Endothelial cell (in vitro differentiated cells): ENCODE measurements at regions not wholly inside any gene's neighbourhood (a gene's known extent, or its start where the extent isn't known, plus 50 kb on each side); places are given as distances from the start of the nearest gene placed in this dataset.

Experiments used
- DNase-seq: peaks from one replicate; pipeline ENCODE4 v3.0.0; 2021; ENCODE audit warnings: low spot score
- H3K27ac Mint-ChIP-seq: one replicate; pipeline ENCODE4 v1.8.0; 2021; ENCODE audit warnings: mixed read lengths, inconsistent platforms; ENCODE audit not compliant: unreplicated experiment
- H3K27me3 Mint-ChIP-seq: one replicate; pipeline ENCODE4 v1.8.0; 2021; ENCODE audit warnings: mild to moderate bottlenecking, moderate library complexity, mixed read lengths, inconsistent platforms; ENCODE audit not compliant: unreplicated experiment
- H3K36me3 Mint-ChIP-seq: one replicate; pipeline ENCODE4 v1.8.0; 2021; ENCODE audit warnings: mild to moderate bottlenecking, low read depth, mixed read lengths, inconsistent platforms; ENCODE audit not compliant: unreplicated experiment
- H3K4me1 Mint-ChIP-seq: one replicate; pipeline ENCODE4 v1.8.0; 2021; ENCODE audit warnings: mild to moderate bottlenecking, mixed read lengths, inconsistent platforms; ENCODE audit not compliant: unreplicated experiment
- H3K4me3 Mint-ChIP-seq: one replicate; pipeline ENCODE4 v1.8.0; 2021; ENCODE audit warnings: mild to moderate bottlenecking, mixed read lengths, inconsistent platforms; ENCODE audit not compliant: unreplicated experiment
- H3K9me3 Mint-ChIP-seq: one replicate; pipeline ENCODE4 v1.8.0; 2021; ENCODE audit warnings: mixed read lengths, inconsistent platforms; ENCODE audit not compliant: unreplicated experiment
- TF ChIP-seq, protein P1 (sequence below): fragments of 200-600 bp; sonication (generic); IDR thresholded peaks from one replicate; pipeline ENCODE4 v1.5.0; 2021; ENCODE audit warnings: antibody characterized with exemption; ENCODE audit not compliant: unreplicated experiment

- Mint-ChIP-seq H3K4me3 (no peak overlapping the region), H3K27me3 (peaks cover 5% of the 10 kb centered on the region), H3K9me3 (no peaks in the 10 kb centered on the region), H3K4me1 (peaks cover 6% of the 10 kb centered on the region), H3K27ac (no peak overlapping the region), H3K36me3 (no peaks in the 10 kb centered on the region)
- TF ChIP-seq, protein P1, sequence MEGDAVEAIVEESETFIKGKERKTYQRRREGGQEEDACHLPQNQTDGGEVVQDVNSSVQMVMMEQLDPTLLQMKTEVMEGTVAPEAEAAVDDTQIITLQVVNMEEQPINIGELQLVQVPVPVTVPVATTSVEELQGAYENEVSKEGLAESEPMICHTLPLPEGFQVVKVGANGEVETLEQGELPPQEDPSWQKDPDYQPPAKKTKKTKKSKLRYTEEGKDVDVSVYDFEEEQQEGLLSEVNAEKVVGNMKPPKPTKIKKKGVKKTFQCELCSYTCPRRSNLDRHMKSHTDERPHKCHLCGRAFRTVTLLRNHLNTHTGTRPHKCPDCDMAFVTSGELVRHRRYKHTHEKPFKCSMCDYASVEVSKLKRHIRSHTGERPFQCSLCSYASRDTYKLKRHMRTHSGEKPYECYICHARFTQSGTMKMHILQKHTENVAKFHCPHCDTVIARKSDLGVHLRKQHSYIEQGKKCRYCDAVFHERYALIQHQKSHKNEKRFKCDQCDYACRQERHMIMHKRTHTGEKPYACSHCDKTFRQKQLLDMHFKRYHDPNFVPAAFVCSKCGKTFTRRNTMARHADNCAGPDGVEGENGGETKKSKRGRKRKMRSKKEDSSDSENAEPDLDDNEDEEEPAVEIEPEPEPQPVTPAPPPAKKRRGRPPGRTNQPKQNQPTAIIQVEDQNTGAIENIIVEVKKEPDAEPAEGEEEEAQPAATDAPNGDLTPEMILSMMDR = no peak
- no peak for DNase-seq
Measured at GRCh38 chr2:234373481-234374149, 123.3 kb downstream of the ARL4C start.

GRCh38 chr2:234373060-234373459 lies 123.8 kb downstream of the ARL4C start:
- H3K27me3 Mint-ChIP-seq = peaks cover 5% of the 10 kb centered on the region
- H3K27ac Mint-ChIP-seq = no peak overlapping the region
- H3K4me1 Mint-ChIP-seq = peaks cover 6% of the 10 kb centered on the region
- no peaks in the 10 kb centered on the region for H3K36me3 Mint-ChIP-seq
- TF ChIP-seq, protein P1 = no peak
- DNase-seq = no peak
- no peaks in the 10 kb centered on the region for H3K9me3 Mint-ChIP-seq
- no peak overlapping the region for H3K4me3 Mint-ChIP-seq

GRCh38 chr2:234372506-234372905 lies 124.4 kb downstream of the ARL4C start:
- Mint-ChIP-seq H3K27ac (no peak overlapping the region), H3K9me3 (no peaks in the 10 kb centered on the region), H3K4me3 (no peak overlapping the region), H3K4me1 (peaks cover 2% of the 10 kb centered on the region), H3K36me3 (no peaks in the 10 kb centered on the region), H3K27me3 (peaks cover 4% of the 10 kb centered on the region)
- no peak for DNase-seq
- TF ChIP-seq, protein P1 = no peak

GRCh38 chr2:234368861-234369261 lies 128.0 kb downstream of the ARL4C start:
- DNase-seq = no peak
- Mint-ChIP-seq H3K27me3 (no peaks in the 10 kb centered on the region), H3K4me3 (no peak overlapping the region), H3K4me1 (peaks cover 7% of the 10 kb centered on the region), H3K9me3 (no peaks in the 10 kb centered on the region), H3K27ac (no peak overlapping the region), H3K36me3 (no peaks in the 10 kb centered on the region)
- TF ChIP-seq, protein P1 = no peak

GRCh38 chr2:234366891-234367290 lies 130.0 kb downstream of the ARL4C start:
- no peaks in the 10 kb centered on the region for H3K9me3 Mint-ChIP-seq
- no peaks in the 10 kb centered on the region for H3K36me3 Mint-ChIP-seq
- DNase-seq = no peak
- H3K4me1 Mint-ChIP-seq = peaks cover 16% of the 10 kb centered on the region
- TF ChIP-seq, protein P1 = no peak
- H3K27me3 Mint-ChIP-seq = no peaks in the 10 kb centered on the region
- no peak overlapping the region for H3K27ac Mint-ChIP-seq
- H3K4me3 Mint-ChIP-seq = no peak overlapping the region
